ENCODE measurements at regions not wholly inside any gene's neighbourhood (a gene's known extent, or its start where the extent isn't known, plus 50 kb on each side); places are given as distances from the start of the nearest gene placed in this dataset.
"Not testable (repeated sequence)": the region's sequence is repeated elsewhere in the genome, so short reads cannot be mapped to it uniquely, and the experiment has no call there.

- H3K4me1 ChIP-seq: no peaks in the 10 kb centered on the region
- no peak overlapping the region for H3K9ac ChIP-seq (ENCODE audit: low read depth in 2 of 2, low read length in 2 of 2)
- no peak for DNase-seq
- TF ChIP-seq, protein P1, sequence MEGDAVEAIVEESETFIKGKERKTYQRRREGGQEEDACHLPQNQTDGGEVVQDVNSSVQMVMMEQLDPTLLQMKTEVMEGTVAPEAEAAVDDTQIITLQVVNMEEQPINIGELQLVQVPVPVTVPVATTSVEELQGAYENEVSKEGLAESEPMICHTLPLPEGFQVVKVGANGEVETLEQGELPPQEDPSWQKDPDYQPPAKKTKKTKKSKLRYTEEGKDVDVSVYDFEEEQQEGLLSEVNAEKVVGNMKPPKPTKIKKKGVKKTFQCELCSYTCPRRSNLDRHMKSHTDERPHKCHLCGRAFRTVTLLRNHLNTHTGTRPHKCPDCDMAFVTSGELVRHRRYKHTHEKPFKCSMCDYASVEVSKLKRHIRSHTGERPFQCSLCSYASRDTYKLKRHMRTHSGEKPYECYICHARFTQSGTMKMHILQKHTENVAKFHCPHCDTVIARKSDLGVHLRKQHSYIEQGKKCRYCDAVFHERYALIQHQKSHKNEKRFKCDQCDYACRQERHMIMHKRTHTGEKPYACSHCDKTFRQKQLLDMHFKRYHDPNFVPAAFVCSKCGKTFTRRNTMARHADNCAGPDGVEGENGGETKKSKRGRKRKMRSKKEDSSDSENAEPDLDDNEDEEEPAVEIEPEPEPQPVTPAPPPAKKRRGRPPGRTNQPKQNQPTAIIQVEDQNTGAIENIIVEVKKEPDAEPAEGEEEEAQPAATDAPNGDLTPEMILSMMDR (IDR thresholded peaks at IDR 0.05): no peak
- H3K27ac ChIP-seq: no peak overlapping the region
- no peaks in the 10 kb centered on the region for H3K36me3 ChIP-seq
- H3K27me3 ChIP-seq: no peaks in the 10 kb centered on the region
- intact Hi-C loops (cut with DNase I): no loop called here
- no peak overlapping the region for H3K4me3 ChIP-seq
- H3K9me3 ChIP-seq: no peaks in the 10 kb centered on the region
Observed at GRCh38 chr9:30584559-30584958, 1799.9 kb upstream of the ACO1 start.

DNA sequence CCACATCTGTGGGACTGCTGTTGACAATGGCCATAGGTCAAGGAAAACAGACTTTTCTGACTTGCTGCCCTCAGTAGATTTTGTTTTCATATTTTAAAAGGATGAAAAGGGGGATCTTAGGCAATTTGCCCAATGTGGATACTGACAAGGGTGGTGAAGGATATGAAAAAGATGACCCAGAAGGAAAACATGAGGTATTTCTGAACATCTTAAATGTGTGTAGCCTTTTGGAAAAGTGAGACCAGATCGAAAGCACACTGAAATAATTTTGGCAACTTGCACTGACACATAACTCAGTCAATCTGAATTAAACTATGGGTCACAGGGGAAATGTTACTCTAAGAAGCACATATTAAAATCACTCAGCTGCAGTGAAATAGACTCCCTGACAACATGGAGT, 1793.0 kb upstream of the ACO1 start:
- H3K36me3 ChIP-seq: no peaks in the 10 kb centered on the region
- H3K9me3 ChIP-seq: no peaks in the 10 kb centered on the region
- DNase-seq: no peak
- H3K4me1 ChIP-seq: no peaks in the 10 kb centered on the region
- no peak overlapping the region for H3K4me3 ChIP-seq
- intact Hi-C loops (cut with DNase I): no loop called here
- no peak overlapping the region for H3K9ac ChIP-seq (ENCODE audit: low read depth in 2 of 2, low read length in 2 of 2)
- TF ChIP-seq, protein P1 (IDR thresholded peaks at IDR 0.05): no peak
- H3K27ac ChIP-seq: no peak overlapping the region
- no peaks in the 10 kb centered on the region for H3K27me3 ChIP-seq

DNA sequence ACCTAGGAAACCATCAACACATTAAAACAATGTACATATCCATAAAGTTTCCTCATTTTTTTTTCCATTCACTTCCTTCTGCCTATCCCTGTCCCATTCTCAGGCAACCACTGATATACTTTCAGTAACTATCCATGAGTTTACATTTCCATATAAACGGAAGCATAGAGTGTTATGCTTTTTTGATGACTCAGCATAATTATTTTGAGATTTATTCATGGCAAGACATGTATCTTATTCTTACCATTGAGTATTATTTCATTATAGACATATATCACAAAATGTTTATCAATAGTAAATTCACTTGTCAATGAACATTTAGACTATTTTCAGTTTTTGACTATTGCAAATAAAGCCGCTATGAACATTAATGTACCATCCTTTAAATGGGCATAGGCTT, 1786.8 kb upstream of the ACO1 start:
- no peaks in the 10 kb centered on the region for H3K36me3 ChIP-seq
- intact Hi-C loops (cut with DNase I): no loop called here
- no peaks in the 10 kb centered on the region for H3K9me3 ChIP-seq
- H3K4me1 ChIP-seq: no peaks in the 10 kb centered on the region
- no peak overlapping the region for H3K4me3 ChIP-seq
- no peaks in the 10 kb centered on the region for H3K27me3 ChIP-seq
- TF ChIP-seq, protein P1 (IDR thresholded peaks at IDR 0.05): no peak
- DNase-seq: no peak
- H3K9ac ChIP-seq (ENCODE audit: low read depth in 2 of 2, low read length in 2 of 2): no peak overlapping the region
- no peak overlapping the region for H3K27ac ChIP-seq

GRCh38 chr9:30605936-30606335, 1778.5 kb upstream of the ACO1 start:
- Histone ChIP-seq H3K36me3 (no peaks in the 10 kb centered on the region), H3K27ac (no peak overlapping the region), H3K27me3 (no peaks in the 10 kb centered on the region), H3K4me3 (no peak overlapping the region), H3K4me1 (no peaks in the 10 kb centered on the region), H3K9me3 (no peaks in the 10 kb centered on the region), H3K9ac (ENCODE audit: low read depth in 2 of 2, low read length in 2 of 2) (no peak overlapping the region)
- intact Hi-C loops (cut with DNase I): no loop called here
- DNase-seq: no peak
- TF ChIP-seq, protein P1 (IDR thresholded peaks at IDR 0.05): no peak

DNA sequence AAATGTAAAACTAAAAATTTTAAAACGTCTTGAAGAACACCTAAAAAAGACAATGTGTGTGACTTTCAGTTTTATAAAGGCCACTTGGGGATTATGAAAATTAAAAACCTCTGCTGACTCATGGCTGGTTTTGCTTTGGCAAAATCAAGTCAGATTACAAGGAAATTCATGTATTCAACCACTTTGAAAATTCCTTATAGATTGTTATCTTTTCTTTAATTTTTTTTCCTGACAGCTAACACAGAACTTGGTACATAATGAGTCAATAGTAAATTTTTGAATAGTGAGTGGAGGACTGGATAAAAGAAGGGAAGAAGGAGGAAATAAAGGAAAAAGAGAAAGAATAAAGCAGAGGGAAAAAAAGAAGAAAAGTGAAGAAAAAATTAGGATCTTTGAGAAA, 1774.7 kb upstream of the ACO1 start:
- TF ChIP-seq, protein P1 (IDR thresholded peaks at IDR 0.05): no peak

DNA sequence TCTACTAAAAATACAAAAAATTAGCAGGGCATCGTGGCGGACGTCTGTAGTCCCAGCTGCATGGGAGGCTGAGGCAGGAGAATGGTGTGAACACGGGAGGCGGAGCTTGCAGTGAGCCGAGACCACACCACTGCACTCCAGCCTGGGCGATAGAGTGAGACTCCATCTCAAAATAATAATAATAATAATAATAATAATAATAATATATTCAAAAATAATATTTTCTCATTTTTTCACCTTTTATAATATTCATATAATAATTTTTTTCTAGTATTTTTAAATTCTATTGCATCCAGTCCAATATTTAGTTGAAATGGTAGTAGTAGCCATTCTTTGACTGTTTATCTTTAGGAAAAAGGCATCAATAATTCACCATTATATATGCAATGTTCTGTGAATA, 1767.7 kb upstream of the ACO1 start:
- H3K4me1 ChIP-seq; H3K36me3 ChIP-seq; H3K27ac ChIP-seq; H3K9me3 ChIP-seq; DNase-seq; intact Hi-C loops (cut with DNase I); H3K4me3 ChIP-seq; H3K9ac ChIP-seq (ENCODE audit: low read depth in 2 of 2, low read length in 2 of 2); H3K27me3 ChIP-seq: not testable (repeated sequence)

More for the DNA sequence above, 1774.7 kb upstream of the ACO1 start:
- Histone ChIP-seq H3K9ac (ENCODE audit: low read depth in 2 of 2, low read length in 2 of 2) (no peak overlapping the region), H3K9me3 (no peaks in the 10 kb centered on the region), H3K36me3 (no peaks in the 10 kb centered on the region), H3K27ac (no peak overlapping the region), H3K27me3 (no peaks in the 10 kb centered on the region), H3K4me3 (no peak overlapping the region), H3K4me1 (no peaks in the 10 kb centered on the region)
- intact Hi-C loops (cut with DNase I): no loop called here
- DNase-seq: no peak
